SK-N-MC (cell line): ENCODE measurements at regions not wholly inside any gene's neighbourhood (a gene's known extent, or its start where the extent isn't known, plus 50 kb on each side); places are given as distances from the start of the nearest gene placed in this dataset.

ENCODE experiments used
- EZH2 ChIP-seq: fragments of 200-600 bp; sonication (generic); IDR thresholded peaks from one replicate; pipeline ENCODE4 v1.6.1; 2017; ENCODE audit warnings: antibody characterized with exemption
- FOXP2 ChIP-seq: optimal IDR thresholded peaks from 2 replicates; pipeline ENCODE3; 2011; ENCODE audit warnings: mild to moderate bottlenecking, moderate library complexity; ENCODE audit not compliant: insufficient read depth; ENCODE audit errors: extremely low read length, control extremely low read depth
- POLR2AphosphoS5 ChIP-seq: IDR thresholded peaks from 2 replicates; pipeline ENCODE4 v1.6.1; 2012; ENCODE audit warnings: mild to moderate bottlenecking, low read depth, low read length, borderline replicate concordance

GRCh38 chr6:167429353-167429752 lies 104.5 kb downstream of the TTLL2 start:
- TF ChIP-seq POLR2AphosphoS5: no peak
- no peak for TF ChIP-seq EZH2
- TF ChIP-seq FOXP2: no peak
